ENCODE measurements at regions not wholly inside any gene's neighbourhood (a gene's known extent, or its start where the extent isn't known, plus 50 kb on each side); places are given as distances from the start of the nearest gene placed in this dataset.
"Not testable (repeated sequence)": the region's sequence is repeated elsewhere in the genome, so short reads cannot be mapped to it uniquely, and the experiment has no call there.

DNA sequence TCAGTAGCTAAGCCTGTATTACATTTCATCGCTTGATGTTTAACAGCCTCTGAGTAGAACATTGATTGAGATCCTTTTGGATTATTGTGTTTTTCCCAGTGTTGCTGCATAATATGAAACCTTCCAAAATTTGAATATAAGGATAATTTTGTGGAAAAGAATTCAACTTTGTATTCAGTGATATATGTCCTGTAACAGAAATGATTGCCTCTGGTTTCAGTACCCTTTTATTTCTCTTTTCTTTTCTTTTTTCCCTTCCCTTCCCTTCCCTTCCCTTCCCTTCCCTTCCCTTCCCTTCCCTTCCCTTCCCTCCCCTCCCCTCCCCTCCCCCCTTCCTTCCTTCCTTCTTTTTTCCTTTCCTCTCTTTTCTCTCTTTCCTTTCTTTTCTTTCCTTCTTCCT, 74.6 kb downstream of the UTRN start:
- no peak for DNase-seq (ENCODE audit: low read depth, low spot score)

GRCh38 chr6:144360401-144360800, 75.3 kb downstream of the UTRN start:
- DNase-seq (ENCODE audit: low read depth, low spot score): no peak

GRCh38 chr6:144361016-144361415, 75.9 kb downstream of the UTRN start:
- no peak for DNase-seq (ENCODE audit: low read depth, low spot score)

DNA sequence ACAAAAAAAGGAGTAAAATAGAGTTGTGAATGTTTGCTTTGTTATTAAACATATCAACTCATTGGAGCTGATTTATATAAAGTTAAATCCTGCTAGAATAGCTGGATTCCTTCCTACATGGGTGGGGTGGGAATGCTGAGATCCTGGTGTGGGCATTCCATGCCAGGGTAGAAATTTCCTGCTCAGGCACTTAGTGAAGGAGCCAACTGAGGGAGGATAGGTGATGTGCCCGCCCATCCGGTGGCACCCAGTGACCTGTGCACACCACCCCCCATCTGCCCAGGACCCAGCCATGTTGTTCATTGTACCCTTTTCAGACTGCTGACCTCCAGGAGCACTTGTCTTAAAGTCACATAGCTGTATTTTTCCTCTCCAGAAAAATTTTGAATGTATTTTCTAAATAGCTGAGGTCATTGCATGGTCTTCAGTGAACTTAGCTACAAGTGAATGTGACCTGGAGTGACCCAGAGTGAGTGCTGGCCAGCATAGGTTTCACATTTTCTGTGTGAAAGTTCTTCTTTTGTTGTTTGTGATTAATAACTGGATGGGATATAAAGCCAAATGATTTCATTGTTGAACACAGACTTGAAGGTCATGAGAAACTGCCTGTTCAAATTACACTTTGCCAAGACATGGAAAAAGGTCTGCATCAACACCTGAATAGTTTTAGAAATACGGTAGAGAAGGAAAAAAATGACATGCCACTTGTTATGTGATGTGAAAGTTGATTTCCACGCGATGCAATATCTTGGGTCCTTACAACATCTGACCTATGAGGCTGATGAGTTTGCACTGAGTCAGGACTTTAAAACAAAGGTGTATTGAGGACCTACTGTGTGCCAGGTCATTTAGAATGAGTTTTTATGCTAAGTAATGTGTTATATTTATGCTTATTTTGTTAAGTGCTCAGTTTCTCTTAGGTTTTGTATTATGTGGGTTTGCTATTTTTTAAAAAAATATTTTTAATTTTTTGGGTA, 77.2 kb downstream of the UTRN start:
- no peak for DNase-seq (ENCODE audit: low read depth, low spot score)

- no peak for DNase-seq (ENCODE audit: low read depth, low spot score)
Measured at GRCh38 chr6:144364208-144364720, 79.1 kb downstream of the UTRN start.

- DNase-seq (ENCODE audit: low read depth, low spot score): no peak
Measured at GRCh38 chr6:144364782-144365181, 79.6 kb downstream of the UTRN start.

DNA sequence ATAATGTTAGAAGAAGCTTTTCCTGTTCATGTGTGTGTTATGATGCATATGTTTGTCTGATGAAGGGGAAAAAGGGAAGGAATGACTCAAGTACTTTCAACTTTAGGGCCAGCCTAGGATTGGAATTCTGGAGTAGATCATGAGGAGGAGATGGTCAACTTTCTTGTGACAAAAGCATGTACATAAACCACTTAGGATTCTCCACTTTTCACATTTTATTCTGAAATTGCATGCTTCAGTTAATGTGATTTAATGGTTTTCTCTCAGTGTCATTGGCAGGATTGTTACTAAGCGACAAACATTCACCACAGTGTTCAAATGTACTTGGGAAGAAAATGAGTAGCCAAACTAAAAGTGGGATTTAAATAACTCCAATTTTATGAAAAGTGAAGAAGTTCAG, 80.1 kb downstream of the UTRN start:
- DNase-seq (ENCODE audit: low read depth, low spot score): no peak

- not testable (repeated sequence) for DNase-seq (ENCODE audit: low read depth, low spot score)
Measured at GRCh38 chr6:144369696-144370095, 84.6 kb downstream of the UTRN start.

DNA sequence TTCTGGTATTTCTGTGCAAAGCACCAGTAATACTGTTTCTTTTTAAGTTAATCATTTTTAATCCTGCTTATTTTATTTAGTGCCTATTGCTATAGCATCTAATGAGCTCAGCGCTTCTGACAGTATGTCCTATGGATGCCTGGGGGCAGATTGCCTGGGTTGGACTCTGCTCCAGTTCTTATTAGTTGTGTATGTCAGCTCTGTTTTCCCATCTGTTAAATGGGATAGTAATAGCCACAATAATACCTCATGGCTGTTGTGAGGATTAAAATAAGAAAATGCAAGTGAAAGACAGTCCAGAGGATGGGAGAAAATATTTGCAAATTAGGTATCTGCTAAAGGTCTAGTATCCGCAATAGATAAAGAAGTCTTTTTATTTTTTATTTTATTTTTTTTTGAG, 87.0 kb downstream of the UTRN start:
- DNase-seq (ENCODE audit: low read depth, low spot score): no peak

DNA sequence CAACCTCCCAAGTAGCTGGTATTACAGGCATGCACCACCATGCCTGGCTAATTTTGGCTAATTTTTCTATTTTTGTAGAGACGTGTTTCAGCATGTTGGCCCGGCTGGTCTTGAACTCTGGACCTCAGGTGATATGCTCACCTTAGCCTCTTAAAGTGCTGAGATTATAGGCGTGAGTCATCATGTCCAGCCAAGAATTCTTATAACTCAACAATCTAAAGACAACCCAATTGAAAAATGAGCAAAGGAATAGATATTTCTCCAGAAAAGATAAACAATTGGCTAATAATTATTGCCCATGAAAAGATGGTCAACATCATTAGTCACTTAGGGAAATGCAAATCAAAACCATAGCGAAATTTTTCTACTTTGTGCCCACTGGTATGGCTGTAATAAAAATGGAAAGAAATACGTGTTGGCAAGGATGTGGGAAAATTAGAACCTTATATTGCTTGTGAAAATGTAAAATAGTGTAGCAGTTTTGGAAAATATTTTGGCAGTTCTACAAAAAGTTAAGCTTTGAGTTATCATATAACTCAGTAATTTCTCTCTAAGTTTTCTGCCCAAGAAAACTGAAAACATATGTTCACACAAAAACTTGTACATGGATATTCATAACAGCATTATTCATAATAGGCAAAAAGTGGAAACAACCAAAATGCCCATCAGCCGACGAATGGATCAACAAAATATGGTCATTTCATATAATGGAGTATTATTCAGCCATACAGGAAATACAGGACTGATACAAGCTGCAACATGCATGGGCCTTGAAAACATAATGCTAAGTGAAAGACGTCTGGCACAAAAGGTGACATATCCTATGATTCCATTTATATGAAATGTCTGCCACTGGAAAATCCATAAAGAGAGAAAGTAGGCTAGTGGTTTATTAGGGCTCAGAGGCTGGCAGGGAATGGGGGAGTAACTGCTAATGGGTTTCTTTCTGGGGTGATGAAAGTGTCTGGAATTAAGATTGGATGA, 87.8 kb downstream of the UTRN start:
- no peak for DNase-seq (ENCODE audit: low read depth, low spot score)

DNA sequence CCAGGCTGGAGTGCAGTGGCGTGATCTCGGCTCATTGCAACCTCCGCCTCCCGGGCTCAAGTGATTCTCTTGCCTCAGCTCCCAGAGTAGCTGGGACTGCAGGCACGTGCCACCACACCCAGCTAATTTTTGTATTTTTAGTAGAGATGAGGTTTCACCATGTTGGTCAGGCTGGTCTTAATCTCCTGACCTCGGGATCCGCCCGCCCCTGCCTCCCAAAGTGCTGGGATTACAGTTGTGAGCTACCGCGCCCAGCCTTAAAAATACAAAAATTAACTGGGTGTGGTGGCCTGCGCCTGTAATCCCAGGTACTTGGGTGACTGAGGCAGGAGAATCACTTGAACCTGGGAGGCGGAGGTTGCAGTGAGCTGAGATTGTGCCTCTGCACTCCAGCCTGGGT, 89.4 kb downstream of the UTRN start:
- DNase-seq (ENCODE audit: low read depth, low spot score): not testable (repeated sequence)

GRCh38 chr6:144377586-144378210, 92.6 kb downstream of the UTRN start:
- no peak for DNase-seq (ENCODE audit: low read depth, low spot score)

DNA sequence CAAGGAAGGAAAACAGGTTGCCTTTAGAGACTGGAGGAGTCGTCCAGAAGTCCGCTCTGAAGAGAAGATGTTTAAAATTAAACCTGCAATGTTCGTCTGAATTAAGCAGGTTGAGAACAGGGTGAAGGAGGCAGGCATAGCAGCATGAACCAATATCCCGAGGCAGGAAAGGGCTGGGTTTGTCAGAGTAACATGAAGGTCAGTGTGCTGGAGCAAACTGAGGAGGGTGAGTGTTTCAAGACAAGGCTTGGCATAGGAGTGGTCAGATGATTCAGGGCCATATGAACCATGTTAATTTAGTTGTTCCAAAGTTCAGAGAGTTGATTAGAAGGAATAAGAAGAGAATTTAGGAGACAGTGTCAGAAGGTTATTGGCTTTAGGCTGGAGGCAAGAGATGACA, 93.3 kb downstream of the UTRN start:
- no peak for DNase-seq (ENCODE audit: low read depth, low spot score)

- DNase-seq (ENCODE audit: low read depth, low spot score): no peak
Measured at GRCh38 chr6:144379356-144379755, 94.2 kb downstream of the UTRN start.

DNA sequence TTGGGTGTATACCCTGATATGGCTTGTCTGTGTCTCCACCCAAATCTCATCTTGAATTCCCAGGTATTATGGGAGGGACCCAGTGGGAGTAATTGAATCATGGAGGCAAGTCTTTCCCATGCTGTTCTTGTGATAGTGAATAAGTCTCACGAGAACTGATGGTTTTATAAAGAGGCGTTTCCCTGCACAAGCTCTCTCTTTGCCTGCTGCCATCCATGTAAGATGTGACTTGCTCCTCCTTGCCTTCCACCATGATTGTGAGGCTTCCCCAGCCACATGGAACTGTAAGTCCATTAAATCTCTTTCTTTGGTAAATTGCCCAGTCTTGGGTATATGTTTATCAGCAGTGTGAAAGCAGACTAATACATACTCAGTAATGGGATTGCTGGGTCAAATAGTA, 96.4 kb downstream of the UTRN start:
- DNase-seq (ENCODE audit: low read depth, low spot score): not testable (repeated sequence)

DNA sequence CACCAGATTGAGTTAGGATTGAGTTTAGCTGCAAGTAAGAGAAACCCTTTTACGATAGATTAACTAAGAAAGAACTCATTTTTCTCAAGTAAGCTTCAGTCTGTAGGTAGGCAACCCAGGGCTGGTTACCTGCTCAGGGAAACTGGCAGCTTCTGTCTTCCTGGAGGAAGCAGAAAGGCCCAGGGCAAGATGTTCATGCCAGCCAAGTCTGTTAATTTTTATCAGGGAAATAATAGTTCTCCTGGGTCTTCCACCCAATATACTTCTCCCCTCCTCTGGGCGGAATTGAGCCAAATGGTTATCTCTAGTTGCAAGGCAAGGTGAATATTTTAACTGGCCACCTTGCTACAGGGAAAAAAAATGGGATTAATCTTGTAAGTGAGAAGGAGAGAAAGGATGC, 98.2 kb downstream of the UTRN start:
- no peak for DNase-seq (ENCODE audit: low read depth, low spot score)

DNA sequence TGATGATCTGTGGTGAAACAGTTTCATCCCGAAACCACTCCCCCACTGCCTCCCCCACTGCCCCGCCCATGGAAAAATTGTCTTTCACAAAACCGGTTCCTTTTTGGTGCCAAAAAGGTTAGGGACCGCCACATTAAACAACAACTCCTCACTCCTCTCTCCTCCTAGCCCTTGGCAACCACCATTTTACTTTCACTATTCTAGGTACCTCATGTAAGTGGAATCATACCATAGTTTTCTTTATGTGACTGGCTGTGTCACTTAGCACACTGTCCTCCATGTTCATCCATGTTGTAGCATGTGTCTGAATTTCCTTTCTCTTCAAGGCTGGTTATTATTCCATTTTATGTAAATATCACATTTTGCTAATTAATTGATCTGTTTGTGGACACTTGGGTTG, 99.3 kb downstream of the UTRN start:
- DNase-seq (ENCODE audit: low read depth, low spot score): no peak

DNA sequence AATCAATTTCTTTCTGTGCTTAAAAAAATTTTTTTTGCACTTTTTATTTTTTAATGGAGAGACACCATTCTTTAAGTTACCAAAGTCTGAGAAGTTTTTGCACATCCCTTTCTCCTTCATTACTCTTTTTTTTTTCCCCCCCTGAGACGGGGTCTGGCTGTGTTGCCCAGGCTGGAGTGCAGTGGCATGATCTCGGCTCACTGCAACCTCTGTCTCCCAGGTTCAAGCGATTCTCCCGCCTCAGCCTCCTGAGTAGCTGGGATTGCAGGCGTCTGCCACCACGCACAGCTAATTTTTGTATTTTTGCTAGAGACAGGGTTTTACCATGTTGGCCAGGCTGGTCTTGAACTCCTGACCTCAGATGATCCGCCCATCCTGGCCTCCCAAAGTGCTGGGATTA, 104.3 kb downstream of the UTRN start:
- not testable (repeated sequence) for DNase-seq (ENCODE audit: low read depth, low spot score)

- no peak for DNase-seq (ENCODE audit: low read depth, low spot score)
Measured at GRCh38 chr6:144390202-144390601, 105.1 kb downstream of the UTRN start.

GRCh38 chr6:144390886-144391285, 105.8 kb downstream of the UTRN start:
- DNase-seq (ENCODE audit: low read depth, low spot score): no peak

GRCh38 chr6:144392536-144392935, 107.4 kb downstream of the UTRN start:
- DNase-seq (ENCODE audit: low read depth, low spot score): no peak

- DNase-seq (ENCODE audit: low read depth, low spot score): no peak
Measured at GRCh38 chr6:144394210-144394609, 109.1 kb downstream of the UTRN start.
